Stimulated activated naive CD8-positive, alpha-beta T cell treated with anti-CD3 and anti-CD28 coated beads, Interleukin-15, Interleukin-2, amounts not matched to agents 100 U/mL and 50 U/mL, for 24 hours (primary cell): ENCODE measurements at regions not wholly inside any gene's neighbourhood (a gene's known extent, or its start where the extent isn't known, plus 50 kb on each side); places are given as distances from the start of the nearest gene placed in this dataset.
"Not testable (repeated sequence)": the region's sequence is repeated elsewhere in the genome, so short reads cannot be mapped to it uniquely, and the experiment has no call there.

Source experiments
- ATAC-seq: fragments of 150-1000 bp; cut with Tn5 transposase; one replicate; pipeline ENCODE4 v1.10.0; 2021
- DNase-seq: peaks from one replicate; pipeline ENCODE4 v3.0.0; 2021

DNA sequence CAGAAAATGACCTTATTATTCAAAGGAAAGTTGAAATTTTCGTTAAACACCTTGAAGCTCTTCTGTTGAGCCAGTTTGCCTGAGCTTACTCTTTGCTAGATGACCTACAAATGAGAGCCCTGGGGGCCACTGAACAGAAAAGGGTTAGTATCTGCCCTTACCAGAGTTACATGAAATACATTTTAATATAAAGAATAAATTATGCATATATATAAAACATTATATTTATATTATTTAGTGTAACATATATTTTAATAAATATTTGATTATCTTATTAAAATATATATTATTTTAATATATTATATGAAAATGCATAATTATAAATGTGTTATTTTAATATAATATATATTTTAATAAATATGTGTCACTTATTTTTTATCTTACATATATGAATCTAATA, 628.4 kb upstream of the TPK1 start:
- ATAC-seq (no peak), DNase-seq (no peak)

DNA sequence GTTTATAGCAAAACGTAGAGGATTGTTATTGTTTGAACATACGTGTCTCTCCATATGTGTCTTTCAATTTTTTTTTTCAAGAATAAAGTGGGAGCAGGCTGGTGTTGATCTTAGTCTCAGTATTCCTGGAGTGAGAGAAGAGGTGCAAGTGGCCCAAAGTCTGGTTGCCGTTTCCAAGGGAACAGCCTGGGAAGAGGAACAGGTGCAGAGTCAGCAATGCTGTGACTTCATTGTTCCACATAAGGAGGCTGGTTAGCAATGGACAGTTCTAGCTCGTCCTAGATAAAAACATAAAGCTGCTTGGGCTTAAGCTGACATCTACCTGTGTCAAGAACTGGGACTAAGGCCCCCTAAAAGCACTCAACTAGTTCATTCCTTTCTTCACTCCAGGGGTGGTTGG, 626.6 kb upstream of the TPK1 start:
- ATAC-seq (no peak), DNase-seq (no peak)

GRCh38 chr7:145434811-145435210, 599.0 kb upstream of the TPK1 start:
- ATAC-seq (no peak), DNase-seq (no peak)

- no peak for DNase-seq
These were observed 596.0 kb upstream of the TPK1 start for GRCh38 chr7:145431834-145432233.

DNA sequence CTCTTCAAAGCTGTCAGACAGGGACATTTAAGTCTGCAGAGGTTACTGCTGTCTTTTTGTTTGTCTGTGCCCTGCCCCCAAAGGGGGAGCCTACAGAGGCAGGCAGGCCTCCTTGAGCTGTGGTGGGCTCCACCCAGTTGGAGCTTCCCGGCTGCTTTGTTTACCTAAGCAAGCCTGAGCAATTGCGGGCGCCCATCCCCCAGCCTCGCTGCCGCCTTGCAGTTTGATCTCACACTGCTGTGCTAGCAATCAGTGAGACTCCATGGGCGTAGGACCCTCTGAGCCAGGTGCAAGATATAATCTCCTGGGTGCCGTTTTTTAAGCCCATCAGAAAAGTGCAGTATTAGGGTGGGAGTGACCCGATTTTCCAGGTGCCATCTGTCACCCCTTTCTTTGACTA, 582.6 kb upstream of the TPK1 start:
- DNase-seq, ATAC-seq: not testable (repeated sequence)

More at GRCh38 chr7:145431834-145432233, 596.0 kb upstream of the TPK1 start:
- ATAC-seq: no peak

DNA sequence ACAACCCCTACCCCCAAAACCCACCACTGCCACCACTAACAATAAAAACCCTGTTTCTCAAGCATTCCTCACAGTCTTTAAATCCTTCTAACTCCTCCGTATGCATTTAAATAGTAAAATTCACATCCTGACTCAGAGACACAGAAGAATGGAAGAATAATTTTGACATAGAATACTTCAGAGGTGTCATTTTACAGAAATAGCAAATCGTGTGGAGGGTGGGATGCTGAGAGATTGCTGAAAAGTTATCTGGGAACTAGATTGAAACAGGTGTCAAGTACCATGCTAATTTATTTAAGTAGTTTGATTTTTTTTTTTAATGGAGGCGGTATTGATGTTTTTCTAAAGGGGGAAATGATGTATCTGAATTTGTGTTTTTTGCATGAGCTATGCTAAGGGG, 575.2 kb upstream of the TPK1 start:
- DNase-seq: no peak

DNA sequence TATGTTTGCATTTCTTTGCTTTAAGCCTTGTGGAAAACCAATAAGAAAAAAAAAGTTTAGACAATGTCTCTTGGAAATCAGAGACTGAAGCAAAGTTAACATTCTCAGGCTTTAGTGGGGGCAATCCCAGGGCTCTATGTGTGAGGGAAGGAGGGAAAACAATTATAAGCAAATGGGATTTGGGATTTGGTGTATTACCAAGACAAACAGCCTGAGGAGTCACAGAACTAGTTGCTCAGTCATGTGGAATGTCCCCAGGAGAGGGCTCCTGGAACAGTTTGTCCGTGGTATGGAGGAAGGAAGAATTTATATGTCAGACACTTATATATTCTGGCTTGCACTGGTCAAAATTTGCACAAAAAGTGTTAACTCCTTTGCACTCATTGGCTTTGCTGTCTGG, 562.9 kb upstream of the TPK1 start:
- DNase-seq: no peak
- ATAC-seq: no peak

More for the DNA sequence above, 575.2 kb upstream of the TPK1 start:
- no peak for ATAC-seq

GRCh38 chr7:145394126-145394525, 558.3 kb upstream of the TPK1 start:
- no peak for ATAC-seq
- DNase-seq: no peak

GRCh38 chr7:145382762-145383161, 546.9 kb upstream of the TPK1 start:
- no peak for ATAC-seq
- no peak for DNase-seq

DNA sequence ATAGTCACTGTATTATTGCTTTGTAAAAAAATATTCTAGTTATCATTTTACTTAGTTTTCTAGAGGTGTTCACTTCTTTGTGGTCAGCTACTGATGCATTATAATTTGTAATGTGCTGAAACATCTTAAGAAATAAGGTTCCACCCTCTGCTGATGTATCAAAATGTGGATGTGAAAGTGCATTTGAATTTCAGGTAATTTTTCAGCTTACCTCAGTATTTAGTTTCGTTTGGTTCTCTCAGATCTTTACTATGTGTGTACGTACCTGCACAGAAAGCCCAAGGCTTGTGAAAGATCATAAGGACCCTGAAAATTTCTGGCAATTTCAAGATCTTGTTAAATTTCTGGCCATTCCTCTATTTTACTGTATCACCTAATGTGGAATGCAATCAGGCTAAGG, 542.3 kb upstream of the TPK1 start:
- DNase-seq (no peak), ATAC-seq (no peak)

DNA sequence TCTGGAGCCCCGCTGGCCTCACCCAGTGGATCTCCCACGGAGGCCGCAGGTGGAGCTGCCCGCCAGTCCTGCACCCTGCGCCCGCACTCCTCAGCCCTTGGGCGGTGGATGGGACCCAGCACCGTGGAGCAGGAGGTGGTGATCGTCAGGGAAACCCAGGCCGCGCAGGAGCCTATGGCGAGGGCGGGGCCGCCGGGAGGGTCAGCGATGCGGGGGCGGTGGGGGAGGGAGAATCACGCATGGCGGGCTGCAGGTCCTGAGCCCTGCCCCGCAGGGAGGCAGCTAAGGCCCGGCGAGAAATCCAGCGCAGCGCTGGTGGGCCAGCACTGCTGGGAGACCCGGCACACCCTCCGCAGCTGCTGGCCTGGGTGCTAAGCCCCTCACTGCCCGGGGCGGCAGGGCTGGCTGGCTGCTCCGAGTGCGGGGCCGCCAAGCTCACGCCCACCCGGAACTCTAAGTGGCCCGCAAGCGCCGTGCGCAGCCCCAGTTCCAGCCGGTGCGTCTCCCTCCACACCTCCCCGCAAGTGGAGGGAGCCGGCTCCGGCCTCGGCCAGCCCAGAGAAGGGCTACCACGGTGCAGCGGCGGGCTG, 524.8 kb upstream of the TPK1 start:
- no peak for ATAC-seq
- DNase-seq: no peak

DNA sequence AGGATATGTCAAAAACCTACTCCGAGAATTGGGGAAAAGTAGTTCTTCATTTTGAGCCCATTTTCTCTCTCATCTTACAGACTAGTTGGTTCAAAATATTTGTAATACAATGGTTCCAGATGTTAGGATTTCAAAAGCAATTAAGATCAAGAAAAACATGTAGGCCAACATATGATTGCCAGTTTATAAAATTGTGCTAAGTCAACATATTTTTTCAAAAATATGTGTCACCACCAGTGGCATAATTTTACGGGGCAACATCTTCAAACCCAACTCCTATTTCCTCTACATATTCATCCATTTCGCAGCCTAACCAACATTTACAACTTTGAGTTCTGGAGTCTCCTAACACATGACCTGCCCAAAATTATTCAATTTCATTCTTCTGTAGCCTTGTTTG, 514.5 kb upstream of the TPK1 start:
- ATAC-seq: no peak
- no peak for DNase-seq

- not testable (repeated sequence) for ATAC-seq, DNase-seq
These were observed 513.6 kb upstream of the TPK1 start for GRCh38 chr7:145349452-145349851.

GRCh38 chr7:145347271-145347670, 511.4 kb upstream of the TPK1 start:
- ATAC-seq: no peak
- no peak for DNase-seq

- no peak for DNase-seq
These were observed 503.5 kb upstream of the TPK1 start for GRCh38 chr7:145339319-145339718.

DNA sequence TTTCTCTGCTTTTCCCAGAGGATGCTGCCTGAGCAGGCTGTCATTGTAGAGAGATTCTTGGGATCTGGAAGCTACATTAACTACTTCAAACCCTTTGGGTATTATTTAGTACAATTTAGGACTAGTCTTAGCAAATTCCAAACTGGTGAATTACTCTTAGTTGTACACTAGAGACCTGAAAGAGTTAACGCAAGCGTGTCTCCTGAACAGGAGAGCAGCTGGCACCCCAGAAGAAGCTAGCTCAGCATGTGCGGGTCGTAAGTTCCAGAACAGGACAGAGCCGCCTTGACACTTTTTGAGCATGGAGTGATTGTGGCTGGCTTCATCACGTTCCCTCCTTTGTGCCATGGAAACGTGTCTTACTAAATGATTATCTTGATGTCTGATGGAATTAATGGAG, 495.7 kb upstream of the TPK1 start:
- ATAC-seq (no peak), DNase-seq (no peak)

More at GRCh38 chr7:145339319-145339718, 503.5 kb upstream of the TPK1 start:
- no peak for ATAC-seq

DNA sequence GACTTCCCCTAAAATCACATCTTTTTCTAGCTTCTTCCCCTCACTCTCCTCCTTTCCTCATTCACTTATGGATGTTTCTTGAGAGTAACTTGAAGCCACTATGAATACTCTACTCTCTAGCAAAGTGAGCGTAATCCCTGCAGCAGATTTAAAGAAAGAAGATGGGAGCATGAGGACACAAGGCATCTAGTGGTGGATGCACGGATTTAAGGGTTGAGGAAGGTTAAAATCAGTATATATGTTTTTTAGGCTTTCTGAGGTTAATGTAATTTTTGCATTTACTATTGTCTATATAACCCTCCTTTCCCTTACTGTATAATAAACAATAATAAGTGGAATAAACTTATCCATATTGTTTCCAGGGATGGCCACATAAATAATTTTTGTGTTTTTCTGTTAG, 495.2 kb upstream of the TPK1 start:
- ATAC-seq (no peak), DNase-seq (no peak)

GRCh38 chr7:145327646-145328045, 491.8 kb upstream of the TPK1 start:
- ATAC-seq: no peak
- no peak for DNase-seq

- no peak for ATAC-seq
- no peak for DNase-seq
These were observed 488.2 kb upstream of the TPK1 start for GRCh38 chr7:145324081-145324480.

GRCh38 chr7:145313551-145313950, 477.7 kb upstream of the TPK1 start:
- ATAC-seq (no peak), DNase-seq (no peak)

- DNase-seq: no peak
- no peak for ATAC-seq
These were observed 457.9 kb upstream of the TPK1 start for GRCh38 chr7:145293754-145294153.

DNA sequence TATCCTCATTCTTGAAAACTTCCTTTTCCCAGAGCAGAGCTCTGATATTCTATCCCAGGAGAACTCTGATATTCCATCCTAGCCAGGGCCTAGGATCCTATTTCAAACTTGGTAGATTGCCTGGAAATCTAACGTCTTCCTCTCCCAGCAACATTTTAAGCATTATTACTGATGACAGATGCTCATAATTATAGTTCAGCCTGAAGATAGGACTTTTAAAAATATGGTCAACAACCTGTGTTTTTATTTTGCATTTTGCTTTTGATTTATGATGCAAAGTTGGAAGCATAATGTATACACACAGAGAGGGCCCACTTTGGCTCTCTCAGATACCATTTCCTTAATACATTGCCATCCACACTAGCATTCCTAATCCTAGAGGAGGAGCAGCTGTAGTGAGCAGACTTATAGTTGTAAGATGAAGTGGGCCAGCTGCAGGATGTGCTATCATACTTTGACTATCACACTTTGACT, 457.4 kb upstream of the TPK1 start:
- ATAC-seq (no peak), DNase-seq (no peak)

- ATAC-seq (no peak), DNase-seq (no peak)
These were observed 453.5 kb upstream of the TPK1 start for GRCh38 chr7:145289384-145289783.

GRCh38 chr7:145276118-145276517, 440.3 kb upstream of the TPK1 start:
- ATAC-seq: no peak
- DNase-seq: no peak
